DOHH2 (cell line): ENCODE measurements at regions not wholly inside any gene's neighbourhood (a gene's known extent, or its start where the extent isn't known, plus 50 kb on each side); places are given as distances from the start of the nearest gene placed in this dataset.
"Not testable (repeated sequence)": the region's sequence is repeated elsewhere in the genome, so short reads cannot be mapped to it uniquely, and the experiment has no call there.

Experiments
- H3F3A ChIP-seq: fragments of 200-600 bp; sonication (generic), shearing (Covaris generic); 2 replicates; pipeline ENCODE4 v1.6.0; 2016; ENCODE audit warnings: antibody characterized with exemption, mild to moderate bottlenecking; ENCODE audit not compliant: control insufficient read depth, insufficient read depth
- H3K27ac ChIP-seq: fragments of 200-600 bp; sonication (generic); 2 replicates; pipeline ENCODE4 v1.5.1; 2014; ENCODE audit warnings: low read depth, mild to moderate bottlenecking, low read length, moderate library complexity
- H3K27me3 ChIP-seq: fragments of 200-600 bp; sonication (generic); 2 replicates; pipeline ENCODE4 v1.6.1; 2014; ENCODE audit warnings: mild to moderate bottlenecking, low read length, mixed read lengths; ENCODE audit not compliant: control insufficient read depth
- H3K36me3 ChIP-seq: fragments of 200-600 bp; sonication (generic); 2 replicates; pipeline ENCODE4 v1.6.1; 2014; ENCODE audit warnings: mild to moderate bottlenecking, low read length, moderate library complexity, mixed read lengths; ENCODE audit not compliant: control insufficient read depth
- H3K4me1 ChIP-seq: fragments of 200-600 bp; sonication (generic); 2 replicates; pipeline ENCODE4 v1.6.1; 2014; ENCODE audit warnings: mild to moderate bottlenecking, low read length, mixed read lengths; ENCODE audit not compliant: control insufficient read depth
- H3K4me2 ChIP-seq: fragments of 200-600 bp; sonication (generic); 2 replicates; pipeline ENCODE4 v1.6.0; 2014; ENCODE audit warnings: mild to moderate bottlenecking, low read length, moderate library complexity
- H3K4me3 ChIP-seq: fragments of 200-600 bp; sonication (generic); 2 replicates; pipeline ENCODE4 v1.5.1; 2014; ENCODE audit warnings: mild to moderate bottlenecking, low read length, mixed read lengths
- H3K79me2 ChIP-seq: fragments of 200-600 bp; sonication (generic); 2 replicates; pipeline ENCODE4 v1.6.1; 2014; ENCODE audit warnings: mild to moderate bottlenecking, low read length, mixed read lengths; ENCODE audit not compliant: control insufficient read depth
- H3K9me2 ChIP-seq: fragments of 200-600 bp; sonication (generic); replicated peaks from 2 replicates; pipeline ENCODE4 v1.6.1; 2014; ENCODE audit warnings: mild to moderate bottlenecking, low read length, mixed read lengths; ENCODE audit not compliant: control insufficient read depth
- H3K9me3 ChIP-seq: fragments of 200-600 bp; sonication (generic); 2 replicates; pipeline ENCODE4 v1.6.1; 2014; ENCODE audit warnings: antibody characterized with exemption, low read length, mixed read lengths; ENCODE audit not compliant: control insufficient read depth, insufficient read depth
- H4K20me1 ChIP-seq: fragments of 200-600 bp; sonication (generic); 2 replicates; pipeline ENCODE4 v1.6.0; 2014; ENCODE audit warnings: low read depth, mild to moderate bottlenecking, antibody characterized with exemption, low read length, moderate library complexity; ENCODE audit not compliant: control insufficient read depth, insufficient read depth
- CTCF ChIP-seq: fragments of 200-600 bp; sonication (generic); IDR thresholded peaks from one replicate; pipeline ENCODE4 v1.5.1; 2014; ENCODE audit warnings: antibody characterized with exemption, mild to moderate bottlenecking, low read depth, low read length; ENCODE audit not compliant: poor library complexity, severe bottlenecking
- EZH2phosphoT487 ChIP-seq: fragments of 200-600 bp; sonication (generic); IDR thresholded peaks from 2 replicates; pipeline ENCODE4 v1.6.1; 2017; ENCODE audit warnings: borderline replicate concordance, mild to moderate bottlenecking, antibody characterized with exemption, low read length, moderate library complexity, mixed read lengths

- H3K4me2 ChIP-seq = no peak overlapping the region
- H3K9me3 ChIP-seq = no peaks in the 10 kb centered on the region
- TF ChIP-seq CTCF (no peak), EZH2phosphoT487 (no peak)
- H3K4me1 ChIP-seq = no peaks in the 10 kb centered on the region
- H3K27me3 ChIP-seq = no peaks in the 10 kb centered on the region
- H3K9me2 ChIP-seq = no peaks in the 10 kb centered on the region
- no peaks in the 10 kb centered on the region for H3K36me3 ChIP-seq
- H3F3A ChIP-seq = no peaks in the 10 kb centered on the region
- H3K4me3 ChIP-seq = no peak overlapping the region
- no peaks in the 10 kb centered on the region for H4K20me1 ChIP-seq
- H3K27ac ChIP-seq = no peak overlapping the region
- no peaks in the 10 kb centered on the region for H3K79me2 ChIP-seq
These were observed 63.7 kb upstream of the IPO5 start for GRCh38 chr13:97889803-97890202.

- H3K4me3 ChIP-seq = no peak overlapping the region
- H3K27ac ChIP-seq = no peak overlapping the region
- no peaks in the 10 kb centered on the region for H3K4me1 ChIP-seq
- no peaks in the 10 kb centered on the region for H3K9me2 ChIP-seq
- no peak overlapping the region for H3K4me2 ChIP-seq
- H3K27me3 ChIP-seq = no peaks in the 10 kb centered on the region
- H4K20me1 ChIP-seq = no peaks in the 10 kb centered on the region
- no peaks in the 10 kb centered on the region for H3K79me2 ChIP-seq
- no peaks in the 10 kb centered on the region for H3F3A ChIP-seq
- no peak for TF ChIP-seq EZH2phosphoT487
- no peak for TF ChIP-seq CTCF
- no peaks in the 10 kb centered on the region for H3K36me3 ChIP-seq
- H3K9me3 ChIP-seq = no peaks in the 10 kb centered on the region
These were observed 62.9 kb upstream of the IPO5 start for GRCh38 chr13:97890573-97890972.

GRCh38 chr13:97891964-97892363 lies 61.5 kb upstream of the IPO5 start:
- H3K4me3 ChIP-seq, H3K9me3 ChIP-seq, H3K36me3 ChIP-seq, H3K4me2 ChIP-seq, H3K9me2 ChIP-seq, H3F3A ChIP-seq, H3K4me1 ChIP-seq, H3K79me2 ChIP-seq, H3K27me3 ChIP-seq, H3K27ac ChIP-seq, H4K20me1 ChIP-seq: not testable (repeated sequence)

- Histone ChIP-seq H4K20me1 (no peaks in the 10 kb centered on the region), H3K4me2 (no peak overlapping the region), H3K9me3 (no peaks in the 10 kb centered on the region), H3K27ac (no peak overlapping the region), H3K27me3 (0 out of 2 replicates have a peak, but pooled peaks cover 3% of the 10 kb centered on the region), H3K4me3 (no peak overlapping the region), H3K9me2 (no peaks in the 10 kb centered on the region), H3F3A (no peaks in the 10 kb centered on the region), H3K4me1 (no peaks in the 10 kb centered on the region), H3K36me3 (no peaks in the 10 kb centered on the region), H3K79me2 (no peaks in the 10 kb centered on the region)
- TF ChIP-seq EZH2phosphoT487 = no peak
These were observed 60.8 kb upstream of the IPO5 start for GRCh38 chr13:97892717-97893116.
